HS-27A (cell line): ENCODE measurements at regions not wholly inside any gene's neighbourhood (a gene's known extent, or its start where the extent isn't known, plus 50 kb on each side); places are given as distances from the start of the nearest gene placed in this dataset.
"Not testable (repeated sequence)": the region's sequence is repeated elsewhere in the genome, so short reads cannot be mapped to it uniquely, and the experiment has no call there.

Experiments
- DNase-seq: peaks from one replicate; pipeline ENCODE4 v3.0.0-alpha.2; 2012; ENCODE audit warnings: low read depth, missing footprints

- no peak for DNase-seq
Observed at GRCh38 chr13:64684685-64685431, 2545.3 kb downstream of the PCDH9 start.

- no peak for DNase-seq
Observed at GRCh38 chr13:64684108-64684507, 2546.0 kb downstream of the PCDH9 start.

- DNase-seq = no peak
Observed at GRCh38 chr13:64680739-64681138, 2549.4 kb downstream of the PCDH9 start.

DNA sequence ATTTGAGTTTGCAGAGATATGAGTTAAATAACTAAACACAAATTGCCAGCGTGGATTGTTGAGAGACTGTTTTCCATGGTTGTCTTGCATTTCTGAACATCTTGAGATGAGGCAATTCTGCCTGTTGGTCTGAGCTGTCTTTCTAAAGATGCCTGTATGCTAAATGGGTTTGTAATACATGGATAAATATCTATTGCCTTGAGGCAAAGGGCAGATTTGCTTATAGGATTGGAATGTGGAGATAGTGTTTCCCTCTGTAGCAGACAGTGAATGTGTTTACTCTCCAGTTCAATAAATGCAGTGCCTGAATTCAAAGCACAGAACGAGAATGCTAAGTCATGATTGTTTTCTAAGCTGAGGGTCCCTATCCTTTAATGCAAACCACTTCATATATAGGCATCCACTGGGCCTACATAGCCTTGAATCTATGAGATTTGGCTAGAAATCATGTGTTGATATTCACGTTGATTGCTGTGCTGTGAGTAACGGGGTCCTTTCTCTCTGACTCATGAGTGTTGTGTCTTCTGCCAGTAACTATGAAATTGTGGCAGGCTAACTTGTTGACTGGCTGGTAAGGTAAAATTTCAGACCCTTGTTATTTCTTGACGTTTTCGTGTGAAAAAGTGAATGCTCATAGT lies 2554.8 kb downstream of the PCDH9 start:
- peak; percentile 31 for DNase-seq

- DNase-seq = no peak
Observed at GRCh38 chr13:64674126-64674525, 2556.0 kb downstream of the PCDH9 start.

DNA sequence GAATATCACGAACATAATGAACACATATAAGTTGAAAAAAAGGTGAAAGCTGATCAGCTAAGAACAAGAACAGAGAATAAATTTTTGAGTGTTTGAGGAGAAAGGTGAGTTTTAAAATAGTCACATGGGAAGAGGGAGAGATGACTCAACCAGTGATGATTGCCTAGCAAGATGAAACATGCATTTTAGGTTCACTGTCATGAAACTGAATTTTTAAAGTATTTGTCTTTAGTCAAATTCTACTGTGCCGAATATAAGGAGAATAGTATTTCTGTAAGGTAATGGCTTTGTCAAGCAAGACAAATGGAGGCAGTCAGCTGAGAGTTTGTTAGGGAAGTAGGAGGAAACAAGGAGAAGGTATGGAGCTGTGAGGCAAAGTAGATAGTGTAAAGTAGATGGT lies 2557.4 kb downstream of the PCDH9 start:
- no peak for DNase-seq

GRCh38 chr13:64662887-64663593 lies 2567.1 kb downstream of the PCDH9 start:
- no peak for DNase-seq

DNA sequence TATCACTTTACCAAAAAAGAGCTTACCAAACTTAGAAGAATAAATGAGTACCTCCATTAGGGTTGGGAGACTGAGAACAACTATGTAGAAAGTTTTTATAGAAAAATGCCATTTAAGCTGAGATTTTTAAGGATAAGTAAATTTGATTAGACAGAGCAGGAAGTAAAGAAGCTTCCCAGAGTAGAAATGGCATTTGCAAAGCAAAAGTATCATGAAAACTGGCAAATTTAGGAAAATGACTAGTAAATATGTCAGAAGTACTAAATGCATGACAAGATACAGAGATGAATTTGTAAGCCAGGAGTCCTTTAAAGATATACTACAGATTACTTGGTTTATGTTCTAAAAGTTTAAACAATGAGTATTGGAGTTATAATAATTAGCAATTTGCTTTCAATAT lies 2581.8 kb downstream of the PCDH9 start:
- DNase-seq = no peak

DNA sequence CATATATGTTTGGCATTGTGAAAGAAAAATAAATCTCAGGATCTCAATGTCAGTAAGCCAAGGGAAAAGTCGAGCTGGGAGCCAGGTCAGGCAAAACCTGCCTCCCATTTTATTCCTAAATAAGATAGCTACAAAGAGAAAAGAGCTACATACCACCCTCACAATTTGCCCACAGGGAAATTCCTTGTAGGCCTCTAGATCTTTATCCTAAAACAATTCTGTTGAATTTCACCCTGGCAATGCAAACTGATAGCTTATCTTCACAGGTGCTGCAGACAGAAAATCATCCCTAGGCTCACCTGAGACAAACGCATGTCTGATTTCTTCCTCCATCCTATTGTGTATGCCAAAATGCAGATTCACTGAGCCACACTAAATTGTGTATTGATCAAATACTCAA lies 2587.1 kb downstream of the PCDH9 start:
- DNase-seq = no peak

DNA sequence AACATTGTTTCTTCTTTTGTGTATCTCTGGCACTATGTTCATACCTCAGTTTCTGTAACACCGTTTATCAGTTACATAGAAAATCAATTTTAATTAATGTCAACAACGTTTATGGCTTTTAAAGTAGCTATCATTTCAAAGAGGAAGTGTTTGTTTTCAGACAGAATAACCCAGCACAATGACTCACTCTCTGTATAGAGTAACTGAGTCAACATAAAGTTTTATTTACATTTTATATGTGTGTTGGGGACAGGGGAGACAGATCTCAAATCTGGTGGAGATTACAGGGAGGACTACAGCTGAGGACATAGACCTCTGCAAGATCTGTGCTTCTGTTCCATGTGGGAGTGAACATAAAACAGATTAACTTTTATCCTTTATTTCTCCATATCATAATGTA lies 2590.1 kb downstream of the PCDH9 start:
- no peak for DNase-seq

GRCh38 chr13:64639206-64639605 lies 2590.9 kb downstream of the PCDH9 start:
- DNase-seq = no peak

DNA sequence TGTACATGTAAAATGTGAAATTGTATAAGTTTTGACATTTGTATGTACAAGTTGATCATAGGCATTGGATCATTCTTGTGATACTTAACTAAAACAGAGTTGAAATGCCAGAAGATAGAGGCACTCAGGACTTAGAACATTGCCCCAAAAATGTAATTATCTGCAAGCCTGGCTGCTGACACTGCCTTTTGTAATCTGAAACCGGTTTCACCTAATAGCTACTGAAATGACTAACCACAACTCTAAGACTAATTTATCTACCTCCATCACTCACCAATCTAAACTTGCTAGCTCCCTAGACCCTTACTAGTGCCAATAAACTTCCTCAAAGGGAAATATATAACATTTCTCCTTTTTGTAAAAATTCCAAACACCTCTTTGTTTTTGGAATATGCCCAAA lies 2596.2 kb downstream of the PCDH9 start:
- DNase-seq = no peak

- DNase-seq = no peak
Observed at GRCh38 chr13:64627654-64628053, 2602.5 kb downstream of the PCDH9 start.

- no peak for DNase-seq
Observed at GRCh38 chr13:64626105-64626504, 2604.0 kb downstream of the PCDH9 start.

DNA sequence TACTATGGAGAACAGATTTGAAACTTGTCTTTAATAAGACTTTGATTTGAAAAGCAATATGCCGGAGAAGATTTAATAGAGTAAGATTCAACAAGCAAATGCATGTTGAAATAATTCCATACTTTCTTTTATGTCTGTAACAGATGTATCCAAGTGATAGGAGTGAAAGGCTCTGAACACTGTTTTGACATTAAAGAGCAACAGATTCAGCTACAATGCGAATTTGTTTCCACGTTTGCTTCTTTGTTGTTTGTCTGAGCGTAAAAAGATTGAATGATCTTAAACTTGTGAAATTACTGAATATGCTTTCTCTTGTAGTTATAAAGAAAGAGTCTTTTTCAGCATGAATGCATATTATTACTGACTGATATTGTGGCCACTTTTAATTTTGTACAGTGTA lies 2612.9 kb downstream of the PCDH9 start:
- DNase-seq = no peak

GRCh38 chr13:64591971-64592370 lies 2638.2 kb downstream of the PCDH9 start:
- no peak for DNase-seq

DNA sequence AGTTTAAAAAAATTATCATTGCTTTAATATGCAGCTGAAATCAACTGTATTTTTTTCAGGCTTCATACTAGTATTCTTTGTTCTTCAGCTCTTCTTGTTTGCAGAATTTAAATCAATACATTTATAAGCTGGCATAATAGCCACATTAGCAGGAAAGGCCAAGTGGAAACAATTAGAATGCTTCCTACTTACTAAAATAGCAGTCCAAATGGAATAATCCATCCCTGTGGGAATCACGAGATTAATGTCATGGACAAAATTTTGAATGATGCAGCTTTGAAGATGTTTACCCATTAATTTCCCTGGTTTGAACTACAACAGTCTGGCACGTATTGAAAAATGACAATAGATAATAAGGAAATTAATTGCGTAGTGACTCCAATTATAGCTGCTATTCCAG lies 2650.8 kb downstream of the PCDH9 start:
- DNase-seq = no peak

- DNase-seq = no peak
Observed at GRCh38 chr13:64568748-64569147, 2661.4 kb downstream of the PCDH9 start.

- not testable (repeated sequence) for DNase-seq
Observed at GRCh38 chr13:64558031-64558430, 2672.1 kb downstream of the PCDH9 start.

- no peak for DNase-seq
Observed at GRCh38 chr13:64556376-64556775, 2673.8 kb downstream of the PCDH9 start.

DNA sequence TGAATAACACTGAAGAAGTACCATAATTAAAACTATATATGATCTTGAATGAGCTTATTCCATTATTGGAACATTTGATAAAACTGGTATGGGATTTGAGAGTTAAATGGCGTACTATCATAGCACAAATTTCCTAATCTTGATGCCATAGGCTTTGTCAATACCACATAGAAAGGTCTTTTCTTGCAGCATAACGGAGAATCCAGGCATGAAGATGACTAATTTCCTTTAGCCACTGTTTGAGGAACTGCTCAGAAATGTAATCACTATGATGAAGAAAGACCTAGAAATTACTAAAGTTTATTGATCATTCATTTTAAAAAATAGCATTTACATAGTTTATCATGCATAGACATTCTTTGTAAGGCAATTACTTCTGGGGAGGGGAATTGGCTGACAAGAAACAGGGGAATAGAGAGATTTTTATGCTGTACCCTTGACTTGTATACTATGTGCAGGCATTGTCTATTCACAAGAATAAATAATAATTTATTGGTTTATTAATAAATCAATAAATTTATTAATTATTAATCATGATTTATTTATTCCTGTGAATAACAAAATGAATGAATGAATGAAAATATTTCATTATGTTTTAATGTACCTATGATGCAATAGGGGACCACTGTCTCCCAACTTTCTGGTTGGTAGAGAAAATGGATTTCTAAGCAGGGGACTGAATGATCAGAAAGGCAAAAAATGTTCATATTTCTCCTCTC lies 2676.6 kb downstream of the PCDH9 start:
- DNase-seq = no peak

DNA sequence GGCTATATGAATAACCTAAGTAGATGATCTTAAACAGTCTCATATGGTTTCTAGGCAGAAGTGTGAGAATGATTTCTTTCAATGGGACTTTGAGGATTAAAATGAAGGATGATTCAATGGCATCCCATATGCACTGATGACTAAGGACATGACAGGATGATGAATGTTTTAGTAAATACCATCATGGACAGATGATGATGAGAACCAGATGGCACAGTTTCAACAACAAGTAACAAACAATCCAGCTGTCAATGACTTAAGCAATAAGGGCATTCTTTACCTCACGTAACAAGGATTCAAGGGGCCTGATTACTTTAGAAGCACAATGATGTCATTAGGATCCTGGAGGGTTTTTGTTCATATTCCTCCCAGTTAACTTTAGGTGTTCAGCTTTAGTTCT lies 2678.4 kb downstream of the PCDH9 start:
- no peak for DNase-seq

DNA sequence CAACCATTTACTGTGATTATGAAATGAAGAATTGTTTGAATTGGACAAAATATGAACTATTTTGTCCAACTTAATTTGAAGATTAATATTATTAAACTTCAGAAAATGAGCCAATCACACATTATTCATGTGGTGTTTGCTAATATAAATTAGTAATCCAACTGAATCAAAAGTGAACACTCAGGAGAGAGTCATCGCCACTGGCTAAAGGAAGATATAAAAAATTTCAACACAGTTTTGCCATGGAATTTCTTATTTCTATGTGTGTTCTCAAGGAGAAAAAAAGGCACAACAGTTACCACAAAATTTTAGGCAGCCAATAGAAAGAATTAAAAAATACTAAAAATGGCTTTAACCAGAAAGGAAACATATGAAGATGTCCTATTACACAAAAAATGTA lies 2683.8 kb downstream of the PCDH9 start:
- DNase-seq = no peak
